RWPE1 (cell line): ENCODE measurements at regions not wholly inside any gene's neighbourhood (a gene's known extent, or its start where the extent isn't known, plus 50 kb on each side); places are given as distances from the start of the nearest gene placed in this dataset.
"Not testable (repeated sequence)": the region's sequence is repeated elsewhere in the genome, so short reads cannot be mapped to it uniquely, and the experiment has no call there.

Source experiments
- CTCF ChIA-PET: fragments of 350-600 bp; sonication (Branson Sonifier 250); formaldehyde crosslinking; extraction: SDS; loops from one replicate; lab custom pipeline; 2021; lab: Yijun Ruan, JAX
- POLR2A ChIA-PET: fragments of 400-600 bp; formaldehyde crosslinking; extraction: SDS; loops from one replicate; lab custom pipeline; 2020; ENCODE audit warnings: antibody characterized with exemption; ENCODE audit not compliant: low non-redundant PET; lab: Yijun Ruan, JAX
- DNase-seq: peaks from one replicate; pipeline ENCODE4 v3.0.0; 2012; ENCODE audit warnings: low spot score
- H3K27ac ChIP-seq: fragments of 450-650 bp; 2 replicates; pipeline ENCODE4 v1.5.1; 2017
- CTCF ChIP-seq: fragments of 450-650 bp; conservative IDR thresholded peaks from 2 replicates; pipeline ENCODE4 v1.5.1; 2017; ENCODE audit warnings: low read depth, mild to moderate bottlenecking

DNA sequence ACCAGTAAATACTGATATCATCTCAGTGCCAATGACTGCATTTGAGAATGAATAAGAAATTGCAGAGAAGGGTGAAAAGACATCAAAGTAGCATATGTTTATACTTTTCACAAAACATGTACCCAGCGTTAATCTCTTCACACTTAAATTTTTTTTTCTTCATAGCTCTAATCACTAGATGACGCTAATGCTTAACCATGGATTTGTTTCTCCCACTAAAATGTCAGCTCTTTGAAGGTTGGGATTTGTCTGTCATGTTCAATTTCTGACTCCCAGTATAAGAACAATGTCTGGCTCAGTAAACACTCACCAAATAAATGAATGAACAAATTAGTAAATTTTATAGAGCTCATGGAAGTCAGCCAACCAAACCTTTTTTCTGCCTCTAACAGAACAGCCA is 78.3 kb upstream of the LMCD1 start:
- ChIA-PET POLR2A (no interaction called here), CTCF (interaction anchor here (0.6 kb wide), 1 partner anchor 199 kb away, joined by 5 read pairs; no protein-coding TSS in a partner anchor)
- DNase-seq = no peak
- TF ChIP-seq CTCF = no peak
- no peak overlapping the region for H3K27ac ChIP-seq

- no peak for DNase-seq
- H3K27ac ChIP-seq = no peak overlapping the region
- CTCF ChIA-PET = no interaction called here
- POLR2A ChIA-PET = no interaction called here
- no peak for TF ChIP-seq CTCF
These were observed 77.3 kb upstream of the LMCD1 start for GRCh38 chr3:8424281-8424680.

DNA sequence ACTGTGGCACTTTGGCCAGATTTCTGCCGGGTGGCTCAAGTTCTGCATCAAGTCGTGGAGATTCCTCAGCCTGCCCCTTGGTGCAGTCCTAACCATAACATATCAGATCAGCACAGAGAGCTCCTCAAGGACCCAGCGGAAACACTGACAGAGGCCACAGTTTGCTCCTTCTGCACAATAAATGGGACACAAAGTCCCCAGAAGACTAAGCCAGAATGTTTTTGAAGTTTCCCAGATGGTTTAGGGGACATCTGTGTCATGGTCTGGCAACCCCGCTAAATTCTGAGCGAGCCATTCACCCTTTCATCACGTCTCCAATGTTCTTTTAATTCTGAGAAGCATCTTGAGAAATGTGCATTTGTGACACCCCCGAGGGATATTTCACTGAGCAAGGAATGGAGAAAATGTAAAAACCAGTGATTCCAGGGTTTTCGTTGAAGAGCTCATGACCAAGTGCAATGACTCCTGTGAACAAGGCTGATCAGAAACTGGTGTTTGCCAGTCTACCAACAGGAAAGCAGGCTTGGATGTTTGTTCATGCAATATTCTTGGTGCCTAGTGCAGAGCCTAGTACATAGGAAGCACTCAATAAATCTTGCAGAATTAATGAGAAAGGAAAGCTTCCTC is 64.8 kb upstream of the LMCD1 start:
- TF ChIP-seq CTCF = no peak
- POLR2A ChIA-PET = no interaction called here
- H3K27ac ChIP-seq = no peak overlapping the region
- CTCF ChIA-PET = no interaction called here
- DNase-seq = no peak

GRCh38 chr3:8438507-8439079 is 63.0 kb upstream of the LMCD1 start:
- DNase-seq = no peak
- CTCF ChIA-PET = no interaction called here
- no peak for TF ChIP-seq CTCF
- POLR2A ChIA-PET = no interaction called here
- H3K27ac ChIP-seq = no peak overlapping the region

DNA sequence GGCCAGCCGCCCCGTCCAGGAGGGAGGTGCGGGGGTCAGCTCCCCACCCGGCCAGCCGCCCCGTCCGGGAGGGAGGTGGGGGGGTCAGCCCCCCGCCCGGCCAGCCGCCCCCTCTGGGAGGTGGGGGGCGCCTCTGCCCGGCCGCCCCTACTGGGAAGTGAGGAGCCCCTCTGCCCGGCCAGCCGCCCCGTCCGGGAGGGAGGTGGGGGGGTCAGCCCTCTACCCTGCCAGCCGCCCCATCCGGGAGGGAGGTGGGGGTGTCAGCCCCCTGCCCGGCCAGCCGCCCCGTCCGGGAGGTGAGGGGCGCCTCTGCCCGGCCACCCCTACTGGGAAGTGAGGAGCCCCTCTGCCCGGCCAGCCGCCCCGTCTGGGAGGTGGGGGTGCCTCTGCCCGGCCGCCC is 61.5 kb upstream of the LMCD1 start:
- H3K27ac ChIP-seq, DNase-seq, POLR2A ChIA-PET, CTCF ChIA-PET: not testable (repeated sequence)

GRCh38 chr3:8441969-8442559 is 59.6 kb upstream of the LMCD1 start:
- DNase-seq = peak; percentile 57
- peak overlapping the region; percentile 35; the same call in 1 of the 2 replicates for H3K27ac ChIP-seq
- ChIA-PET POLR2A (no interaction called here), CTCF (interaction anchor here (0.6 to 1.1 kb wide), 5 partner anchors 14 to 184 kb away, joined by 3 to 5 read pairs (median 4); no protein-coding TSS in a partner anchor)
- peak; percentile 80 for TF ChIP-seq CTCF
